Suprapubic skin (tissue), 4 donors: ENCODE measurements at regions not wholly inside any gene's neighbourhood (a gene's known extent, or its start where the extent isn't known, plus 50 kb on each side); places are given as distances from the start of the nearest gene placed in this dataset.

ENCODE experiments used
- DNase-seq, 2 donors: peaks; one replicate each; pipeline ENCODE4 v3.0.0-alpha.2; 2019; ENCODE audit warnings: low spot score in 2 of 2
- H3K27ac ChIP-seq: fragments of 200-600 bp; sonication (generic); one replicate; pipeline ENCODE4 v1.5.1; 2019
- H3K27me3 ChIP-seq: fragments of 200-600 bp; sonication (generic); one replicate; pipeline ENCODE4 v1.5.1; 2019
- H3K36me3 ChIP-seq: fragments of 200-600 bp; sonication (generic); one replicate; pipeline ENCODE4 v1.5.1; 2019
- H3K4me1 ChIP-seq: fragments of 200-600 bp; sonication (generic); one replicate; pipeline ENCODE4 v1.5.1; 2019
- H3K4me3 ChIP-seq: fragments of 200-600 bp; sonication (generic); one replicate; pipeline ENCODE4 v1.5.1; 2019; ENCODE audit warnings: mild to moderate bottlenecking
- H3K9me3 ChIP-seq: fragments of 200-600 bp; sonication (generic); one replicate; pipeline ENCODE4 v1.5.1; 2019
- CTCF ChIP-seq, 2 donors: fragments of 200-600 bp in 1 of 2; fragments of 450-650 bp in 1 of 2; sonication (generic) in 1 of 2; IDR thresholded peaks; one replicate each; pipeline ENCODE4 v1.5.1; 2016 to 2019; ENCODE audit warnings: antibody characterized with exemption in 2 of 2, mild to moderate bottlenecking in 1 of 2, moderate library complexity in 1 of 2
- EP300 ChIP-seq: sonication (generic); formaldehyde crosslinking; IDR thresholded peaks from one replicate; pipeline ENCODE4 v1.6.1; 2017; ENCODE audit warnings: antibody characterized with exemption
- POLR2A ChIP-seq, 2 donors: fragments of 450-650 bp; IDR thresholded peaks; one replicate each; pipeline ENCODE4 v1.6.1; 2017; ENCODE audit warnings: antibody characterized with exemption in 2 of 2, mild to moderate bottlenecking in 2 of 2, moderate library complexity in 2 of 2
- POLR2AphosphoS5 ChIP-seq, 3 donors: sonication (generic); formaldehyde crosslinking; IDR thresholded peaks; one replicate each; pipeline ENCODE4 v1.6.1; 2017; ENCODE audit warnings: antibody characterized with exemption in 3 of 3
- WGBS: methylation state at CpG from one replicate; pipeline ENCODE4 v1.1.5; 2018; 5-methylcytosine and 5-hydroxymethylcytosine counted together

- WGBS: 83% methylated on average over 3 of the region's 3 CpGs
- H3K36me3 ChIP-seq: no peaks in the 10 kb centered on the region
- H3K4me3 ChIP-seq: no peak overlapping the region
- H3K27me3 ChIP-seq: no peaks in the 10 kb centered on the region
- no peaks in the 10 kb centered on the region for H3K4me1 ChIP-seq
- TF ChIP-seq POLR2A (IDR thresholded peaks at IDR 0.05) (no peak), CTCF (IDR thresholded peaks at IDR 0.05) (no peak), POLR2AphosphoS5 (IDR thresholded peaks at IDR 0.05) (no peak)
- H3K27ac ChIP-seq: no peak overlapping the region
- H3K9me3 ChIP-seq: no peaks in the 10 kb centered on the region
- DNase-seq: no peak
Measured at GRCh38 chr3:76497636-76498035, 542.3 kb upstream of the ROBO2 start.

- 82% methylated on average over 2 of the region's 2 CpGs for WGBS
- Histone ChIP-seq H3K9me3 (no peaks in the 10 kb centered on the region), H3K36me3 (no peaks in the 10 kb centered on the region), H3K27ac (no peak overlapping the region), H3K27me3 (no peaks in the 10 kb centered on the region), H3K4me3 (no peak overlapping the region), H3K4me1 (no peaks in the 10 kb centered on the region)
- TF ChIP-seq CTCF (IDR thresholded peaks at IDR 0.05) (no peak), POLR2AphosphoS5 (IDR thresholded peaks at IDR 0.05) (no peak), EP300 (no peak), POLR2A (IDR thresholded peaks at IDR 0.05) (no peak)
- no peak for DNase-seq
Measured at GRCh38 chr3:76500746-76501275, 539.1 kb upstream of the ROBO2 start.

- H3K36me3 ChIP-seq: no peaks in the 10 kb centered on the region
- TF ChIP-seq CTCF (IDR thresholded peaks at IDR 0.05): no peak
- no peak for TF ChIP-seq POLR2A (IDR thresholded peaks at IDR 0.05)
- no peak for TF ChIP-seq POLR2AphosphoS5 (IDR thresholded peaks at IDR 0.05)
- TF ChIP-seq EP300: no peak
- no peaks in the 10 kb centered on the region for H3K9me3 ChIP-seq
- no peaks in the 10 kb centered on the region for H3K4me1 ChIP-seq
- H3K27ac ChIP-seq: no peak overlapping the region
- 73% methylated on average over 1 of the region's 1 CpG for WGBS
- no peaks in the 10 kb centered on the region for H3K27me3 ChIP-seq
- H3K4me3 ChIP-seq: no peak overlapping the region
- DNase-seq: no peak
Measured at GRCh38 chr3:76501315-76501714, 538.6 kb upstream of the ROBO2 start.

GRCh38 chr3:76502076-76502475 lies 537.8 kb upstream of the ROBO2 start:
- no peak for TF ChIP-seq CTCF (IDR thresholded peaks at IDR 0.05)
- Histone ChIP-seq H3K27ac (no peak overlapping the region), H3K4me1 (no peaks in the 10 kb centered on the region), H3K36me3 (no peaks in the 10 kb centered on the region), H3K9me3 (no peaks in the 10 kb centered on the region), H3K4me3 (no peak overlapping the region), H3K27me3 (no peaks in the 10 kb centered on the region)
- DNase-seq: no peak

- DNase-seq: no peak
- Histone ChIP-seq H3K27me3 (no peaks in the 10 kb centered on the region), H3K36me3 (no peaks in the 10 kb centered on the region), H3K4me1 (no peaks in the 10 kb centered on the region), H3K27ac (no peak overlapping the region), H3K4me3 (no peak overlapping the region), H3K9me3 (no peaks in the 10 kb centered on the region)
- WGBS: 79% methylated on average over 5 of the region's 5 CpGs
- TF ChIP-seq CTCF (IDR thresholded peaks at IDR 0.05) (no peak), POLR2AphosphoS5 (IDR thresholded peaks at IDR 0.05) (no peak), EP300 (no peak), POLR2A (IDR thresholded peaks at IDR 0.05) (no peak)
Measured at GRCh38 chr3:76505202-76505845, 534.6 kb upstream of the ROBO2 start.
